ENCODE measurements at regions not wholly inside any gene's neighbourhood (a gene's known extent, or its start where the extent isn't known, plus 50 kb on each side); places are given as distances from the start of the nearest gene placed in this dataset.
"Not testable (repeated sequence)": the region's sequence is repeated elsewhere in the genome, so short reads cannot be mapped to it uniquely, and the experiment has no call there.

DNA sequence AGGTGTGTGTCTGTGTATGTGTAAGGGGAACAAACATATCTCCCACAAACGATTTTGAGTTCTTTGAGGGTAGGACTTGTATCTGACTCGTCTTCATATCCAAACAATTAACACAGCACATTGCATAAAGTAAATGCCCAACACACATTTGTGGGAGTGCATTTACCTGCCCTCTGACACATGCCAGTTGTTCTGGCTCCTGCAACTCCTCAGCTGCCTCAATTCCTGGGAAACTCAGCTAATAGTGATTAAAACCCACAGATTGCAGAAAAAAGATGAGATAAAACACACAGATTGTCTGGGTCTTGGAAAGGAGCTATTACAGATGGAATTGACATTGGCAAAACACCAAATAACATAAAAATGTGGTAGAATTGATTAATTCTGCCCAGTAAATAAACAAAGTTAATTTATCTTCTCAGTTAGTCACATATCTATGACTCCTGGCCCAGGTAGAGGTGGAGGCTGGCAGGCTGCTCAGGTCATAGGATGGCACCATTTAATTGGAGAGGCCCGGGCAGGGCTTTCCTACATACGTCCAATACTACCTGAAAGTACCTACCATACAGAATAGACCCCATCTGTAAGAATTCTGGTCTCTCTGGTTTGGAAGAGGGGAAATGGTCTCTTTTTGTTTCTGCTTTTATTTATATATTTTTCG lies 71.5 kb upstream of the IFNGR1 start:
- no peak overlapping the region for H3K27ac Mint-ChIP-seq
- peaks cover 6% of the 10 kb centered on the region for H3K4me1 Mint-ChIP-seq (ENCODE audit: low read depth)
- H3K36me3 Mint-ChIP-seq (ENCODE audit: low read depth) = no peaks in the 10 kb centered on the region

DNA sequence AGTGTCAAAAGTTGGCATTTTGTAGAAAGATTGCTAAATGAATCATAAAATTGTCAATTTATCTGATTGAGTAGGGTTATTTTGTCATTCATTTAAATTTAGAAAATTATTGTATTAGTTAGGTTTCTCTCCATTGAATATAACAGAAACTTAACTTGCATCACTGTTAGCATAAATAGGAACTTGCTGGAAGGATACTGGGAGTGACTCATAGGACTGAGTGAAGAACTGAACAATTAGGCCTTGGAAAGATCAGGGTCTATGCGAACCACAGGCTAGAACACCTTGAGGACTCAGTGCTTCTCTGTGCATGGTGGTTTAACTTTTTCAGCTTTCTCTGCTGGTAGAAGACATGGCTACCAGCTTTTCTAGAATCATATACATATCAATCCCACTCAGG lies 67.7 kb upstream of the IFNGR1 start:
- peaks cover 20% of the 10 kb centered on the region for H3K4me1 Mint-ChIP-seq (ENCODE audit: low read depth)
- DNase-seq = no peak
- no peaks in the 10 kb centered on the region for H3K9me3 Mint-ChIP-seq
- H3K36me3 Mint-ChIP-seq (ENCODE audit: low read depth) = no peaks in the 10 kb centered on the region
- no peak overlapping the region for H3K4me3 Mint-ChIP-seq
- H3K27ac Mint-ChIP-seq = no peak overlapping the region
- H3K27me3 Mint-ChIP-seq = peaks cover 22% of the 10 kb centered on the region

More for the DNA sequence above, 71.5 kb upstream of the IFNGR1 start:
- Mint-ChIP-seq H3K4me3 (no peak overlapping the region), H3K27me3 (peaks cover 3% of the 10 kb centered on the region), H3K9me3 (no peaks in the 10 kb centered on the region)
- no peak for DNase-seq

- no peak for DNase-seq
- Mint-ChIP-seq H3K4me3 (no peak overlapping the region), H3K9me3 (no peaks in the 10 kb centered on the region), H3K27me3 (peaks cover 22% of the 10 kb centered on the region), H3K36me3 (ENCODE audit: low read depth) (no peaks in the 10 kb centered on the region), H3K27ac (no peak overlapping the region), H3K4me1 (ENCODE audit: low read depth) (peaks cover 18% of the 10 kb centered on the region)
These were observed 67.2 kb upstream of the IFNGR1 start for GRCh38 chr6:137286368-137286767.

DNA sequence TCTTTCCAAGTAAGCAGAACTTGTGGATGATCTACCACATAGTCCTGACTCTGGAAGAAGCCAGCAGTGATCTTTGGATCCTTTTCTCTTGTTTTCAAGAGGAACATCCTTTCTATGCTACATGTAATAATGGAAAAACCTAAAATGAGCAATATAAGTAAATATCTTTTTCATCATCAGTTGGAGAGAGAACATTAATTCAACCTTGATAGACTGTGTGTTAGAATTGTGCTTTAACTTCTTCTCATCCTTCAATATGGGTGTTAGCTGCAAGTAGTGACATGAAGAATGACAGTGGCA lies 65.6 kb upstream of the IFNGR1 start:
- H3K27me3 Mint-ChIP-seq = peaks cover 30% of the 10 kb centered on the region
- no peaks in the 10 kb centered on the region for H3K36me3 Mint-ChIP-seq (ENCODE audit: low read depth)
- H3K27ac Mint-ChIP-seq = no peak overlapping the region
- peaks cover 14% of the 10 kb centered on the region for H3K4me1 Mint-ChIP-seq (ENCODE audit: low read depth)
- DNase-seq = no peak
- no peaks in the 10 kb centered on the region for H3K9me3 Mint-ChIP-seq
- H3K4me3 Mint-ChIP-seq = no peak overlapping the region

DNA sequence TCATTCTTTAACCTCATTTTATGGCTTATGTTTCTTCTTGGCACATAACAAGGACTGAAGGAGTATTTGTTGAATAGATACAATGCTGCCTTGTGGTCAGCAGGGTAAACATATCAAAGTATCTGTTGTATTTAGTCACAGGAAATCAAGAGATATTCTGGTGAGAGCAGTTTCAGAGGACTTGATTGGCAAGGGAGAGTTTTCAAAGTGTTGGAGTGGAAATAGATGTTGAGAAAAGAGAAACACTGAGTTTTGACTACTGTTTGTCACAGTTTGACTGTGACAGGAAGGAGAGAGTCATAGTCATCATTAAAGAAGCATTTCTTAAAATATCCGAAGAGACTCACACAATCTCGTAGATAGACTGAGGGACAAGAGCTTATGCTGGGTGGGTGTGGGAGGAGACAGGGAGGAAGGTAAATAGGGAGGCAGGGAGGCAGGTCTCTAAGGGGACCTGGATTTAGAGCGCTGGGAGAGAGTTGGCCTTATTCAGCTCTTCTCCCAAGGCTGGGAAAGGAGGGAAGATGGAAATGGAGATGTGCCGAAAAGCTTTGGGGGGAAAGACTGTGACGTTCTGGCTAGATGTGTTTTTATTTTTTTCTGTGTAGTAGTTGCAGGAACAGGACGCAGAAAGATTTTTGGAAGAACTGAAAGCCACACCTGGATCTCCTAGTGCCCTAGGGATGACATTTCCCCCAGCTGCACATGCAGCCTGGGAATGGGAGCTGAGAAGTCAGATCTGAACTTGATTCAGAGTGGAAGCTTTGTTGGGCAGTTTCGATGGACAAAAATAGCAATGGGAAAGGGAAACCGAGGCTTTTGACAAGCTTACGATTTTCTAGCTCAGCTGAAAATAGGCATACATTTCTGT lies 65.0 kb upstream of the IFNGR1 start:
- Mint-ChIP-seq H3K9me3 (no peaks in the 10 kb centered on the region), H3K36me3 (ENCODE audit: low read depth) (no peaks in the 10 kb centered on the region), H3K27me3 (peaks cover 30% of the 10 kb centered on the region), H3K27ac (no peak overlapping the region), H3K4me1 (ENCODE audit: low read depth) (peaks cover 14% of the 10 kb centered on the region), H3K4me3 (no peak overlapping the region)
- DNase-seq = no peak

GRCh38 chr6:137283080-137283479 lies 63.9 kb upstream of the IFNGR1 start:
- Mint-ChIP-seq H3K9me3 (no peaks in the 10 kb centered on the region), H3K36me3 (ENCODE audit: low read depth) (no peaks in the 10 kb centered on the region), H3K27ac (no peak overlapping the region), H3K4me1 (ENCODE audit: low read depth) (peaks cover 14% of the 10 kb centered on the region), H3K27me3 (peaks cover 30% of the 10 kb centered on the region), H3K4me3 (no peak overlapping the region)
- DNase-seq = no peak

- H3K27ac Mint-ChIP-seq = no peak overlapping the region
- no peaks in the 10 kb centered on the region for H3K36me3 Mint-ChIP-seq (ENCODE audit: low read depth)
- H3K27me3 Mint-ChIP-seq = peaks cover 27% of the 10 kb centered on the region
- no peak overlapping the region for H3K4me3 Mint-ChIP-seq
- no peak for DNase-seq
- peaks cover 14% of the 10 kb centered on the region for H3K4me1 Mint-ChIP-seq (ENCODE audit: low read depth)
- H3K9me3 Mint-ChIP-seq = no peaks in the 10 kb centered on the region
These were observed 63.1 kb upstream of the IFNGR1 start for GRCh38 chr6:137282254-137282653.

DNA sequence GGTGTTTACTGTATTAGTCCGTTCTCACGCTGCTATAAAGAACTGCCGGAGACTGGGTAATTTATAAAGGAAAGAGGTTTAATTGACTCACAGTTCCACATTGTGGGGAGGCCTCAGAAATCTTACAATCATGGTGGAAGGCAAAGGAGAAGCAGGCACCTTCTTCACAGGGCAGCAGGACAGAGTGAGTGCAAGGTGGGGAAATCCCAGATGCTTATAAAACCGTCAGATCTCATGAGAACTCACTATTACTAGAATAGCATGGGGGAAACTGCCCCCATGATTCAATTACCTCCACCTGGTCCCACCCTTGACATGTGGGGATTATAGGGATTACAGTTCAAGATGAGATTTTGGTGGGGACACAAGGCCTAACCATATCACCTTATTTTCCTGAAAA lies 60.1 kb upstream of the IFNGR1 start:
- H3K36me3 Mint-ChIP-seq (ENCODE audit: low read depth); H3K4me3 Mint-ChIP-seq; DNase-seq; H3K27ac Mint-ChIP-seq; H3K9me3 Mint-ChIP-seq: not testable (repeated sequence)
- Mint-ChIP-seq H3K4me1 (ENCODE audit: low read depth) (peaks cover 12% of the 10 kb centered on the region), H3K27me3 (peaks cover 23% of the 10 kb centered on the region)

- no peaks in the 10 kb centered on the region for H3K36me3 Mint-ChIP-seq (ENCODE audit: low read depth)
- no peaks in the 10 kb centered on the region for H3K9me3 Mint-ChIP-seq
- peaks cover 17% of the 10 kb centered on the region for H3K27me3 Mint-ChIP-seq
- no peak overlapping the region for H3K27ac Mint-ChIP-seq
- H3K4me1 Mint-ChIP-seq (ENCODE audit: low read depth) = peaks cover 4% of the 10 kb centered on the region
- no peak for DNase-seq
- no peak overlapping the region for H3K4me3 Mint-ChIP-seq
These were observed 58.9 kb upstream of the IFNGR1 start for GRCh38 chr6:137277971-137278637.

DNA sequence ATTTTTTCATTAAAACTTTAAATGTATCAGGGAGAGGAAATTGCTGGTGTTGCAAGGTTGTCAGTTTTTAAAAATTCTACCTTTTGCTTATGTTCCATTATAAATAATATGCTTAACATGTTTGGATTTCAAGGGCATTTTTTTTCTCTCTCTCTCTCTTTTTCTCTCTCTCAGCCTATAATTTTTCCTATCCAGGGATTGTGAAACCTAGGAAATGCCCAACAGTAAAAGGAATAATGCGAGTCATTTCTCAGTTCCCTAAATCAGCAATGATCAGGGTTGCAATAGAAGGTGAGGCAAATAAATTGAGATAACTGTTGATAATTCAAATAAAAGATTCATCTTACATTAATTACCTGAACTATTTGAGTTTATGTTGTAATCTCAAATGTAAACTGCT lies 53.2 kb upstream of the IFNGR1 start:
- Mint-ChIP-seq H3K27me3 (peaks cover 2% of the 10 kb centered on the region), H3K27ac (no peak overlapping the region), H3K36me3 (ENCODE audit: low read depth) (no peaks in the 10 kb centered on the region), H3K4me1 (ENCODE audit: low read depth) (peaks cover 7% of the 10 kb centered on the region), H3K4me3 (no peak overlapping the region), H3K9me3 (no peaks in the 10 kb centered on the region)
- DNase-seq = no peak

DNA sequence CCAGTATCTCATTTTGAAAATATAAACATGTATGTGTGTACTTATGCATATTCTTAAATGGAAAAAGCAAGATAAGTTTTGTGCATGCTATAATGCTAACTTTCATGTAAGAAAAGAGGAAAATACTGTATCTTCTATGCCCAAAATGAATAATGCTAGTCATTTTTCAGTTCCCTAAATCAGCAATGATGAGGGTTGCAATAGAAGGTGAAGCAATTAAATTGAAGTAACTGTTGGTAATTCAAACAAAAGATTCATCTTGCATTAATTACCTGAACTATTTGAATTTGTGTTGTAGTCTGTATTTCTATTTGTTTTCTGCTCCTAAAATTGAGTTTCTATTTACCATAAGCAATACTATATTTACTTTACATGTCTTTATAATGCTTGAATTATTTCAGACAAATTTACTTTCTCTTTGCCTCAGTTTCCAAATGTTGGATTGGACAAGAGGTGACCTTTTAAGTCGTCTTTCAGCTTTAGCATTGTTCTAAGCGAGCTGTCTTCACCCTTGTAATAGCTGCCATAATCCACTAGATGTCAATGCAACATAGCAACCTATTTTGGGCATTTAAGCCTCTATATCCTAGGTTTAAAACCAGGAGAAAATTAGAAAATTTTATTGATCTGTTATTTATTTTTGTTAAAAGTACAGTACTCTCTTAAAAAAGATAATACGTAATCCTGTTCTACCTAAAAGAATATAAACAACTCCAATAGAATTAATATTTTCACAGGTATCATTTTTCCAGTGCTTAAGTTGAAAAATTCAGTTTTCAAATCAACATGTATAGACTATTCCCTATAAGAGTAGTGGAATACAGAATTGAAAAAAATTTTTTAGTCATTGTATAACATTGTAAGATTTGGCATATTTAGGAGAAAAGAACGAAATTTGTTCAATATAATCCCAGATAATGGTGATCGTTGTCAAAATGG lies 52.3 kb upstream of the IFNGR1 start:
- H3K4me1 Mint-ChIP-seq (ENCODE audit: low read depth) = peaks cover 7% of the 10 kb centered on the region
- DNase-seq = no peak
- no peak overlapping the region for H3K4me3 Mint-ChIP-seq
- H3K9me3 Mint-ChIP-seq = no peaks in the 10 kb centered on the region
- no peak overlapping the region for H3K27ac Mint-ChIP-seq
- H3K36me3 Mint-ChIP-seq (ENCODE audit: low read depth) = no peaks in the 10 kb centered on the region
- peaks cover 6% of the 10 kb centered on the region for H3K27me3 Mint-ChIP-seq

DNA sequence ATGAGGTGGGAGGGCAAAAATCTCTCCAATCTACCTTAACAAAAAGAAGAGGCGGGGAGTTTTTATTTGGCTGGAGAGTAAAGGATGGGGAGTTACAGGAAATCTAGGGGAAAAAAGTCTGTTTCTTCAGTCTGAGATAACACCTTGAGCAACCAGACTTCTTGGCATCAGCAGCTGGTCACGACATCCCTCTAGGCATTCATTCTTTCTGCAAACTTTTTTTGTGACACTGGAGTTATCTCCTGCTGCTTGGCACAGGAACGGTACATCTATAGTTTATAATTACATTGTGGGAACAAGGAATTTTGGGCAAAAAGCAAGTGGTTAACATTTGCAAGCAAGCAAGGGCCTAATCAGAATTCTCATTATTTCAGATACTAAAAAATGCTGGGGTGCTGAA lies 50.6 kb upstream of the IFNGR1 start:
- Mint-ChIP-seq H3K27ac (no peak overlapping the region), H3K4me1 (ENCODE audit: low read depth) (peaks cover 7% of the 10 kb centered on the region), H3K4me3 (no peak overlapping the region), H3K36me3 (ENCODE audit: low read depth) (no peaks in the 10 kb centered on the region), H3K27me3 (peaks cover 14% of the 10 kb centered on the region), H3K9me3 (no peaks in the 10 kb centered on the region)
- no peak for DNase-seq

DNA sequence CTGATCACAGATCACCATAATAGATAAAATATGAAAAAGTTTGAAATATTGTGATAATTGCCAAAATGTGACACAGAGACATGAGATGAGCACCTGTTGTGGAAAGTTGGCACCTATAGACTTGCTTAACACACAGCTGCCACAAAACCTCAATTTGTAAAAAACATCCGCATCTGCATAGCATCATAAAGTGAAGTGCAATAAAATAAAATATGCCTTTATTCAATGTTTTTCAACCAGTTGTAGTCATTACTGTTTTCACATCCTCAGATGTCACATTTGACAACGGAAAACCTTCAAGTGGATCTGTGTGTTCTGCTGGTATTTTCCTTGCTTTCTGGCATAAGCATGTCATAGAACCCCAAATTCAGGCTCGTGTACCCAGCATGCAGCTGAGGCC lies 50.2 kb upstream of the IFNGR1 start:
- Mint-ChIP-seq H3K36me3 (ENCODE audit: low read depth) (no peaks in the 10 kb centered on the region), H3K27me3 (peaks cover 14% of the 10 kb centered on the region), H3K9me3 (no peaks in the 10 kb centered on the region), H3K4me1 (ENCODE audit: low read depth) (peaks cover 7% of the 10 kb centered on the region), H3K4me3 (no peak overlapping the region), H3K27ac (no peak overlapping the region)
- DNase-seq = no peak

Measured in activated T-cell treated with anti-CD3 and anti-CD28 coated beads, Interleukin-2, amount 50 U/mL, for 24 hours (primary cell).